22Rv1 (cell line): ENCODE measurements at regions not wholly inside any gene's neighbourhood (a gene's known extent, or its start where the extent isn't known, plus 50 kb on each side); places are given as distances from the start of the nearest gene placed in this dataset.

ENCODE experiments used
- H3K27ac ChIP-seq: fragments of 450-650 bp; 2 replicates; pipeline ENCODE4 v1.5.1; 2017
- ZFX ChIP-seq: fragments of 450-650 bp; IDR thresholded peaks from 2 replicates; pipeline ENCODE4 v1.6.1; 2017; ENCODE audit warnings: antibody characterized with exemption, borderline replicate concordance
- TF ChIP-seq, protein P1 (sequence below): fragments of 450-650 bp; IDR thresholded peaks from 2 replicates; pipeline ENCODE4 v1.5.1; 2017; ENCODE audit warnings: mild to moderate bottlenecking

DNA sequence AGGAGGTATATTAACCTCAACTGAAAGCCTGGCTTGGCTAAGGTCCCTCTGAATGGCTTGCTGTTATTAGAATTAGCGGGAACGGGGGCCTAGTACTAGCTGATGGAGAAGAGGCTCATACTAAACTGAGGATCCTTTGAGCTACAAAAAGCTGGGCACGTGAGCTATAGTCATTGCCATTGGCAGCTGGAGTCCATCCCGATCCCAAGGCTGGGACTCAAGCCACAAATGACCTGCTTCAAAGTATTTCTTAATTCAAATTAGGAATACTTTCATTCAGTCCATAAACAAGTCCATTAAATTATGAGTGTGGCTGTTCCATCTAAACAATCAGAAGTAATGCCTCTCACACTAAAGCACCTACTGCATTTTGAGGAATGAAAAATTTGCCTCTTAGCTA is 114.5 kb downstream of the DACT1 start:
- no peak overlapping the region for H3K27ac ChIP-seq
- TF ChIP-seq, protein P1, sequence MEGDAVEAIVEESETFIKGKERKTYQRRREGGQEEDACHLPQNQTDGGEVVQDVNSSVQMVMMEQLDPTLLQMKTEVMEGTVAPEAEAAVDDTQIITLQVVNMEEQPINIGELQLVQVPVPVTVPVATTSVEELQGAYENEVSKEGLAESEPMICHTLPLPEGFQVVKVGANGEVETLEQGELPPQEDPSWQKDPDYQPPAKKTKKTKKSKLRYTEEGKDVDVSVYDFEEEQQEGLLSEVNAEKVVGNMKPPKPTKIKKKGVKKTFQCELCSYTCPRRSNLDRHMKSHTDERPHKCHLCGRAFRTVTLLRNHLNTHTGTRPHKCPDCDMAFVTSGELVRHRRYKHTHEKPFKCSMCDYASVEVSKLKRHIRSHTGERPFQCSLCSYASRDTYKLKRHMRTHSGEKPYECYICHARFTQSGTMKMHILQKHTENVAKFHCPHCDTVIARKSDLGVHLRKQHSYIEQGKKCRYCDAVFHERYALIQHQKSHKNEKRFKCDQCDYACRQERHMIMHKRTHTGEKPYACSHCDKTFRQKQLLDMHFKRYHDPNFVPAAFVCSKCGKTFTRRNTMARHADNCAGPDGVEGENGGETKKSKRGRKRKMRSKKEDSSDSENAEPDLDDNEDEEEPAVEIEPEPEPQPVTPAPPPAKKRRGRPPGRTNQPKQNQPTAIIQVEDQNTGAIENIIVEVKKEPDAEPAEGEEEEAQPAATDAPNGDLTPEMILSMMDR = no peak
- TF ChIP-seq ZFX = no peak

DNA sequence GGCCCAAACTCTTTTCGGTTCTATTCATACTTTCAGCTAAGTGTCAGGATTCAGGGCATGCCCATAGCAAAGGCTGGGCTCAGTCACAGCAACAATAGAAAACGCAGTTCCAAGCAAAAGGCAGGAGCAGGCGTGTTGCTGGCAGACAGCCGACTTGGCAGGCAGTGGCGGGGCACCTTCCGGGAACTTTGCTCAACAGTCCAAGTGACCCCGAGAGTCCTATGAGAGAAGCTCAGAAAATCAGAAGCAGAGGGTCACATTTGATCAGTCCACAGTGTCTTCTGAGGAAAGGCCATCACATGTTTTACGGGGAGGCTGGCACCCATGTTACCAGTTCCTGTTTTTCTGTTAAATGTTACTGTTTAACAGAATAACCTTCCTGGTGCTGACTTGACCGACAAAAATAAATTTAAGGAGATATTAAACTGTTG is 115.0 kb downstream of the DACT1 start:
- no peak overlapping the region for H3K27ac ChIP-seq
- TF ChIP-seq, protein P1 = no peak
- no peak for TF ChIP-seq ZFX

DNA sequence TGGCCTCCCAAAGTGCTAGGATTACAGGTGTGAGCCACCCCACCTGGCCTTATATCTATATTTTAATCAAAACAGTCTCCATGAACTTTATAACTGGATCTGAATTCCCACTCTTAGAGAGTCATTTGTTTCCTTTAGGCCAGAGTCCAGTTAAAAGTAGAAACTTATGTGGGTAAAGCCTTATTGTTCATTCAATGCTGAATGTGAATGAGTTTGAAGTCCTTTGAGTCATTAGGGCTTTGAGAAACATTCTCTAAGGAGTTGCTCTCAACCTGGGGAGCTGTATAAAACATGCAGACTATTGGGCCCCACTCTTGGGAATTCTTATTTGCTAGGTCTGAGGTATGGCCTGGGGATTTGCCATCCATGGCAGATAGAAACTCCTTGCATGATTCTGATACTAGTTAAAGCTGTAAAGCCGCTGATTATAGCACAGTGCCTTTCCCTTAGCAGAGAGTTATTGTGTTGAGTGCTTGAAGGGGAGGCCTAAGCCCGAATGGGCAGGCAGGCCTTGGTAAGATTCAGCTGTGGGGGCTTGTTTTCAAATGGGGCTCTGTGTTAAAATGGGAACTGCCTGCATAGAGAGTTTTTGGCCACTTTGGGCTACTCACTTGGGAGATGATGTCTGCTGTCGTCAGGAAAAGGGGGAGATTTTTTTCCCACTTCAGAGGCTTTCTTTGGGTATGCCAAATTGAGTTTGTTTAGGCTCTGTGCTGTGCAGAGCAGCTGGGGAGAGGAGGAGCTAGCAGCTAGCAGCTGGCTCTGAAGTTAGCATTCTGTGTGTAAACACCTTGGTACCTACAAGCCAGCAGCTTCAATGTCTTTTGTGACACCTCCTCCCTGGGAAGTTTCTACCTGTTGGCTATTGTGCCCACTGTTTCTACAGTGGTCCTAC is 117.5 kb downstream of the DACT1 start:
- H3K27ac ChIP-seq = no peak overlapping the region

DNA sequence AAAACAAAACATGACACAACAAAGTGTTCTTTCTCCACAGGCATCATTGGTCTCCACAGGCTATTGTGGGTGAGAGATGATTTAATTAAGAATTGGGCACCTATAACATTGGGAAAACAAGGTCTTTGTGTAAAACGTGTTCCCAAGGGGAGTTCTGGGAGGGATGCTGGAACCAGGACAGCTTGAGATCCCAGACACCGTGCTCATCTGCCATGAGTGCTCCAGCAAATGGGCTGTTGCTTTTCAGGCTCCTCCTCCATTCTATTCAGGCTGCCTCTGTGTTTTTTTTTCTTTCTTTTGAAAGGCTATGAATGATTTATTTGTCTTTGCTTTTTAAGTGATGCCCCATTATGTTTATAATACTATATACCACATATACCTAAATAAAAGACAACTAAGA is 122.4 kb downstream of the DACT1 start:
- TF ChIP-seq ZFX = no peak
- TF ChIP-seq, protein P1 = no peak

More for the DNA sequence above, 117.5 kb downstream of the DACT1 start:
- no peak for TF ChIP-seq ZFX
- TF ChIP-seq, protein P1 = no peak

DNA sequence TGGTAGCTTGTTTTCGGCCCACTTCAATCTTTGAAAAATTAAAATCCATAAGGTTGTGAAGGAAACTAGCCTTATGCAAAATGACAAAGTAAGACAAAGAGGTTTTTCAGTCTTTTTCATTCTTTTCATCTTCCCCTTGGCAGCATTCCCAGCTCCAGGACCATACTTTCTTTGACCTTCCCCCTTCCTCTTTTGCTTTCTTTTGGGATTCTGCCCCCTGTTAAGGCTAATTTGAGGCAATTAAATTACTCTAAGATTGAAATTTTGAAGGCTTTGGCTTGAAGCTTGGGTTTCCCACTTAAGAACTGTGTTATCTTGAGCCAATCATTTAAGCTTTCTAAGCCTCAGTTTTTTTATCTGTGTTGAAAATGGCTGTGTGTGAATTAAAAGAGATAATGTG is 124.9 kb downstream of the DACT1 start:
- TF ChIP-seq ZFX = no peak
- TF ChIP-seq, protein P1 = no peak
- H3K27ac ChIP-seq = no peak overlapping the region

More for the DNA sequence above, 122.4 kb downstream of the DACT1 start:
- no peak overlapping the region for H3K27ac ChIP-seq

DNA sequence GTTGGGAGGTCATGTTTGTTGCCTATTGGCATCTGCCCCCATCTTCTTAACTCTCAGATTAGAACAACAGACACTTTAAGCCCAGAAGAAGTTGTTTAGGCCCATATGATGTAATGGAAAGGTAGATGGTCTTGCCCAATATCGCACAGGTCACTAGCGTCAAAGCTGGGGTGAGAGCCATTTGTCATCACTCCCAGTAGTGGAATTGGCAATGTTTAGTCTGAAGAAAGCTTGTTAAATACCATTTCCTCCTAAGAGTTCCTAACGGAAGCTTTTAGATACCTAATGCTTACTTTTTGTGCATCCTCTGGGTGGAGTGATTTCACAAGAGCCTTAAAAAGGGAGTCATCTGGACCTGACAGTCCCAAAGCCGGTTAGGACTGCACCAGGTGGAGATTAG is 125.4 kb downstream of the DACT1 start:
- TF ChIP-seq, protein P1 = no peak
- TF ChIP-seq ZFX = no peak

DNA sequence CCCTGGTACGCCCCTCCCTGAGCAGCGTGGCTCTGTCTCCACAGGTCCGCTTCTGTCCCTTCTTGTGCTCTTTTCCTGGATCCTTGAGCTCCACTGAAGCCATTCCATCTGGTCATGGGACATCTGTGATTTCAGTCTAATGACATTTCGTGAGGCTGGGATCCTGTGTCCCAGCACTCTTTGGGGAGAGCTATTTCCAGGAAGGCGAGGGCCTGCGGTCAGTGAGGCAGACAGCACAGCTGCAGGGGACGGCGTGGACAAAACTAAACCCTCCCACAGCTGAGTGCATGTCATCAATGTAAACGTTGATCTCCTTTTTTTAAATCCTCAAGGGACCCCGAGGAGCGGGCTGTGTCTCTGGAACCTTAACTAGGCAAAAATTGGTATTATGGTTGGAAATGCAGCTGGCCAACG is 127.7 kb downstream of the DACT1 start:
- no peak for TF ChIP-seq ZFX
- TF ChIP-seq, protein P1 = no peak
- H3K27ac ChIP-seq = no peak overlapping the region

More for the DNA sequence above, 125.4 kb downstream of the DACT1 start:
- H3K27ac ChIP-seq = no peak overlapping the region
